ENCODE measurements at regions not wholly inside any gene's neighbourhood (a gene's known extent, or its start where the extent isn't known, plus 50 kb on each side); places are given as distances from the start of the nearest gene placed in this dataset.

- Mint-ChIP-seq H3K4me3 (ENCODE audit: low read depth) (no peak overlapping the region), H3K4me1 (ENCODE audit: low read depth) (peaks cover 3% of the 10 kb centered on the region), H3K27ac (no peak overlapping the region), H3K36me3 (ENCODE audit: insufficient read depth) (no peaks in the 10 kb centered on the region), H3K9me3 (ENCODE audit: low read depth) (no peaks in the 10 kb centered on the region), H3K27me3 (peaks cover 8% of the 10 kb centered on the region)
- DNase-seq (ENCODE audit: low spot score, unreplicated experiment): no peak
- TF ChIP-seq CTCF (IDR thresholded peaks at IDR 0.05; ENCODE audit: unreplicated experiment): no peak
These were observed 88.4 kb downstream of the ISL1 start for GRCh38 chr5:51471630-51472029.

GRCh38 chr5:51472472-51472871, 89.2 kb downstream of the ISL1 start:
- H3K27me3 Mint-ChIP-seq: peaks cover 2% of the 10 kb centered on the region
- no peak for DNase-seq (ENCODE audit: low spot score, unreplicated experiment)
- H3K27ac Mint-ChIP-seq: no peak overlapping the region
- no peaks in the 10 kb centered on the region for H3K36me3 Mint-ChIP-seq (ENCODE audit: insufficient read depth)
- no peak overlapping the region for H3K4me3 Mint-ChIP-seq (ENCODE audit: low read depth)
- H3K4me1 Mint-ChIP-seq (ENCODE audit: low read depth): peaks cover 3% of the 10 kb centered on the region
- no peaks in the 10 kb centered on the region for H3K9me3 Mint-ChIP-seq (ENCODE audit: low read depth)
- no peak for TF ChIP-seq CTCF (IDR thresholded peaks at IDR 0.05; ENCODE audit: unreplicated experiment)

- Mint-ChIP-seq H3K27ac (peak overlapping the region; percentile 46), H3K9me3 (ENCODE audit: low read depth) (no peaks in the 10 kb centered on the region), H3K36me3 (ENCODE audit: insufficient read depth) (no peaks in the 10 kb centered on the region), H3K4me1 (ENCODE audit: low read depth) (peaks cover 5% of the 10 kb centered on the region), H3K4me3 (ENCODE audit: low read depth) (no peak overlapping the region), H3K27me3 (no peaks in the 10 kb centered on the region)
- TF ChIP-seq CTCF (IDR thresholded peaks at IDR 0.05; ENCODE audit: unreplicated experiment): no peak
- DNase-seq (ENCODE audit: low spot score, unreplicated experiment): no peak
These were observed 92.4 kb downstream of the ISL1 start for GRCh38 chr5:51475628-51476027.

GRCh38 chr5:51476431-51476830, 93.2 kb downstream of the ISL1 start:
- no peak for TF ChIP-seq CTCF (IDR thresholded peaks at IDR 0.05; ENCODE audit: unreplicated experiment)
- Mint-ChIP-seq H3K4me3 (ENCODE audit: low read depth) (no peak overlapping the region), H3K27ac (no peak overlapping the region), H3K4me1 (ENCODE audit: low read depth) (peaks cover 6% of the 10 kb centered on the region), H3K36me3 (ENCODE audit: insufficient read depth) (no peaks in the 10 kb centered on the region), H3K9me3 (ENCODE audit: low read depth) (no peaks in the 10 kb centered on the region), H3K27me3 (no peaks in the 10 kb centered on the region)
- no peak for DNase-seq (ENCODE audit: low spot score, unreplicated experiment)

- Mint-ChIP-seq H3K36me3 (ENCODE audit: insufficient read depth) (no peaks in the 10 kb centered on the region), H3K27ac (no peak overlapping the region), H3K9me3 (ENCODE audit: low read depth) (no peaks in the 10 kb centered on the region), H3K27me3 (no peaks in the 10 kb centered on the region), H3K4me3 (ENCODE audit: low read depth) (no peak overlapping the region), H3K4me1 (ENCODE audit: low read depth) (peaks cover 3% of the 10 kb centered on the region)
- TF ChIP-seq CTCF (IDR thresholded peaks at IDR 0.05; ENCODE audit: unreplicated experiment): no peak
- no peak for DNase-seq (ENCODE audit: low spot score, unreplicated experiment)
These were observed 96.6 kb downstream of the ISL1 start for GRCh38 chr5:51479840-51480239.

All from progenitor cell of endocrine pancreas (in vitro differentiated cells).